HEK293 (cell line): ENCODE measurements at regions not wholly inside any gene's neighbourhood (a gene's known extent, or its start where the extent isn't known, plus 50 kb on each side); places are given as distances from the start of the nearest gene placed in this dataset.

Experiments used
- CTCF ChIA-PET: fragments of 350-600 bp; formaldehyde crosslinking; extraction: SDS; loops from one replicate; lab custom pipeline; 2021; ENCODE audit warnings: antibody characterized with exemption; lab: Yijun Ruan, JAX
- POLR2A ChIA-PET: fragments of 300-600 bp; formaldehyde crosslinking; extraction: SDS; loops from one replicate; lab custom pipeline; 2020; ENCODE audit warnings: antibody characterized with exemption, inconsistent platforms; lab: Yijun Ruan, JAX
- H3K27ac ChIP-seq: fragments of 200-500 bp; sonication (Bioruptor generic); 2 replicates; pipeline ENCODE4 v1.5.1; 2014; ENCODE audit warnings: low read depth, low read length, control low read depth, inconsistent platforms; ENCODE audit errors: extremely low read depth
- H3K36me3 ChIP-seq, 2 experiments: fragments of 200-500 bp in 1 of 2; sonication (Bioruptor generic) in 1 of 2; 1 replicate in 1 of 2; 2 replicates in 1 of 2; pipeline ENCODE4 v1.5.1; 2014 to 2017; ENCODE audit warnings: inconsistent platforms in 2 of 2, low read length in 2 of 2; ENCODE audit not compliant: control insufficient read depth in 2 of 2, insufficient read depth in 1 of 2
- H3K4me1 ChIP-seq: fragments of 200-500 bp; sonication (Bioruptor generic); 2 replicates; pipeline ENCODE4 v1.5.1; 2014; ENCODE audit warnings: mild to moderate bottlenecking, low read length, inconsistent platforms; ENCODE audit not compliant: control insufficient read depth, insufficient read depth
- H3K4me3 ChIP-seq: 2 replicates; pipeline ENCODE4 v1.5.1; 2011; ENCODE audit warnings: low read depth, mild to moderate bottlenecking, control low read depth, low read length, moderate library complexity
- H3K9me3 ChIP-seq: fragments of 200-500 bp; sonication (Bioruptor generic); 2 replicates; pipeline ENCODE4 v1.5.1; 2014; ENCODE audit warnings: low read depth, low read length, inconsistent platforms; ENCODE audit not compliant: control insufficient read depth, insufficient read depth
- FEZF1 ChIP-seq: fragments of 450-650 bp; formaldehyde crosslinking; IDR thresholded peaks from 2 replicates; pipeline ENCODE4 v1.5.1; 2016; ENCODE audit warnings: missing biosample characterization, missing genetic modification characterization
- KLF1 ChIP-seq: fragments of 450-650 bp; formaldehyde crosslinking; IDR thresholded peaks from 2 replicates; pipeline ENCODE4 v1.5.1; 2016; ENCODE audit warnings: missing biosample characterization, missing genetic modification characterization
- PRDM6 ChIP-seq: fragments of 450-650 bp; formaldehyde crosslinking; IDR thresholded peaks from 2 replicates; pipeline ENCODE4 v1.5.1; 2017; ENCODE audit warnings: missing biosample characterization, missing genetic modification characterization
- ZBTB17 ChIP-seq: fragments of 450-650 bp; formaldehyde crosslinking; IDR thresholded peaks from 2 replicates; pipeline ENCODE4 v1.5.1; 2016; ENCODE audit warnings: missing biosample characterization, missing genetic modification characterization
- ZNF174 ChIP-seq: fragments of 450-650 bp; formaldehyde crosslinking; IDR thresholded peaks from 2 replicates; pipeline ENCODE4 v1.5.0; 2017; ENCODE audit warnings: missing biosample characterization, mild to moderate bottlenecking, missing genetic modification characterization
- ZNF175 ChIP-seq: fragments of 450-650 bp; formaldehyde crosslinking; IDR thresholded peaks from 2 replicates; pipeline ENCODE4 v1.5.1; 2016; ENCODE audit warnings: missing biosample characterization, missing genetic modification characterization
- ZNF18 ChIP-seq: fragments of 450-650 bp; formaldehyde crosslinking; IDR thresholded peaks from 2 replicates; pipeline ENCODE4 v1.5.1; 2016; ENCODE audit warnings: missing biosample characterization, missing genetic modification characterization
- ZNF211 ChIP-seq: fragments of 450-650 bp; formaldehyde crosslinking; IDR thresholded peaks from 2 replicates; pipeline ENCODE4 v1.5.1; 2016; ENCODE audit warnings: low read depth, missing biosample characterization, missing genetic modification characterization
- ZNF223 ChIP-seq: fragments of 450-650 bp; formaldehyde crosslinking; IDR thresholded peaks from 2 replicates; pipeline ENCODE4 v1.5.1; 2016; ENCODE audit warnings: missing biosample characterization, missing genetic modification characterization
- ZNF23 ChIP-seq: fragments of 450-650 bp; formaldehyde crosslinking; IDR thresholded peaks from 2 replicates; pipeline ENCODE4 v1.5.1; 2016; ENCODE audit warnings: missing biosample characterization, missing genetic modification characterization, borderline replicate concordance
- ZNF37A ChIP-seq: fragments of 450-650 bp; IDR thresholded peaks from 2 replicates; pipeline ENCODE4 v1.5.1; 2018; ENCODE audit warnings: missing biosample characterization, missing genetic modification characterization
- ZNF518A ChIP-seq: fragments of 450-650 bp; formaldehyde crosslinking; conservative IDR thresholded peaks from 2 replicates; pipeline ENCODE4 v1.5.1; 2016; ENCODE audit warnings: low read depth, missing biosample characterization, missing genetic modification characterization

- no peak for TF ChIP-seq ZNF518A (tag by site-specific recombination)
- no peak for TF ChIP-seq KLF1
- TF ChIP-seq ZNF23 (tag by site-specific recombination), result no peak
- no peak for TF ChIP-seq ZNF211
- TF ChIP-seq ZNF18 (tag by site-specific recombination), result no peak
- Histone ChIP-seq H3K4me1 (0 out of 2 replicates have a peak, but pooled peaks cover 3% of the 10 kb centered on the region), H3K27ac (no peak overlapping the region), H3K9me3 (no peaks in the 10 kb centered on the region), H3K4me3 (no peak overlapping the region), H3K36me3 (no peaks in the 10 kb centered on the region)
- ChIA-PET POLR2A (interaction anchor here (0.6 kb wide), 1 partner anchor 489 kb away, joined by 3 read pairs; no protein-coding TSS in a partner anchor), CTCF (no interaction called here)
Observed at GRCh38 chr5:135266303-135266635, 132.8 kb downstream of the MACROH2A1 start.

- Histone ChIP-seq H3K36me3 (no peaks in the 10 kb centered on the region), H3K4me1 (0 out of 2 replicates have a peak, but pooled peaks cover 3% of the 10 kb centered on the region), H3K27ac (no peak overlapping the region), H3K4me3 (no peak overlapping the region), H3K9me3 (no peaks in the 10 kb centered on the region)
- TF ChIP-seq FEZF1 (tag by site-specific recombination) (no peak), KLF1 (peak; percentile 68), ZNF223 (tag by site-specific recombination) (0 out of 2 replicates have a peak, but pooled peaks have one; percentile 46), PRDM6 (tag by site-specific recombination) (peak; percentile 17; the same call in 1 of the 2 replicates), ZNF37A (tag by site-specific recombination) (no peak), ZNF174 (no peak), ZBTB17 (tag by site-specific recombination) (no peak), ZNF175 (tag by site-specific recombination) (no peak)
- ChIA-PET POLR2A (interaction anchor here (0.6 kb wide), 1 partner anchor 489 kb away, joined by 3 read pairs; no protein-coding TSS in a partner anchor), CTCF (interaction anchor here (0.8 kb wide), 1 partner anchor 200 kb away, joined by 4 read pairs; no protein-coding TSS in a partner anchor)
Observed at GRCh38 chr5:135265497-135266302, 133.3 kb downstream of the MACROH2A1 start.
